Epidermal melanocyte (primary cell): ENCODE measurements at regions not wholly inside any gene's neighbourhood (a gene's known extent, or its start where the extent isn't known, plus 50 kb on each side); places are given as distances from the start of the nearest gene placed in this dataset.
"Not testable (repeated sequence)": the region's sequence is repeated elsewhere in the genome, so short reads cannot be mapped to it uniquely, and the experiment has no call there.

Source experiments
- DNase-seq: peaks from one replicate; pipeline ENCODE4 v3.0.0; 2011; ENCODE audit warnings: low spot score; ENCODE audit not compliant: insufficient read length

DNA sequence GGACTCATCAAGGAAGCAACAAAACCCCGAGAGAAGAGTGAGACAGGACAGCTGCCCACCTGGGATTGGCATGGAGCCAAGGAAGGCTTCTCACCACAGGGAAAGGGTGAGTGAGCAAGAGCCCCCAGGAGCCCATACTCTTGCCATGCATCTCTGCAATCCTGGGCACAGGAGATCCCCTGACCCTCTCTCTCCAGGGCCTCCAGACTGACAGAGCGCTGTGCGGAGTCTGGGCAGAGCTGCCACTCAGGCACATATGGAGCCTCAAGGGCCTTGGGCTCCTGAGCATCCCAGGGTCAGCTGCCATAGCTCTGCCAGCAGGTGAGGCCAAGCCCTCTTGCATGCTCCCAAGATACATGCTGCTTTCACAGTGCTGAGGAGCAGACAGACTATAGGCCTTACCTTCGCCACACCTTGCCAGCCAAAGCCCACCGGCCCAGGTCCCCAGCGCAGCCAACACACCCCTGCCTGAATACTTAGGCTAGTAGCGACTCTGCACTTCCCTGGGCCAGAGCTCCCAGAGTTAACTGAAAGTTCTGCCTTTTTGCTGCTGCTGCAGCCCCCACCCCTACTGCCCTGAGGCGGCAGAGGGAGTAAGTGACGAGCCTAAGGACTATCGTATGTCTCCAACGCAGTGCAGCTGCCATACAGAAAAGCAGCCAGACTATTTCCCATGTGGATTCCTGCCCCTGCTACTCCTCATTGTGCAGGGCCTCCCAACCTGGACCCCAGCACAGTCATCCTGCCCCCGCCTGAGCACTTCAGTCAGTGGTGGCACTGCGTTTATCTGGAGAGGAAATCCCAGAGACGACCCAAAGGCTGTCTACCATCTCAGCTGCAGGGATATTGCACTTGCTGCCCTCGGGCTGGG is 251.6 kb downstream of the SPATA31A6 start:
- not testable (repeated sequence) for DNase-seq

DNA sequence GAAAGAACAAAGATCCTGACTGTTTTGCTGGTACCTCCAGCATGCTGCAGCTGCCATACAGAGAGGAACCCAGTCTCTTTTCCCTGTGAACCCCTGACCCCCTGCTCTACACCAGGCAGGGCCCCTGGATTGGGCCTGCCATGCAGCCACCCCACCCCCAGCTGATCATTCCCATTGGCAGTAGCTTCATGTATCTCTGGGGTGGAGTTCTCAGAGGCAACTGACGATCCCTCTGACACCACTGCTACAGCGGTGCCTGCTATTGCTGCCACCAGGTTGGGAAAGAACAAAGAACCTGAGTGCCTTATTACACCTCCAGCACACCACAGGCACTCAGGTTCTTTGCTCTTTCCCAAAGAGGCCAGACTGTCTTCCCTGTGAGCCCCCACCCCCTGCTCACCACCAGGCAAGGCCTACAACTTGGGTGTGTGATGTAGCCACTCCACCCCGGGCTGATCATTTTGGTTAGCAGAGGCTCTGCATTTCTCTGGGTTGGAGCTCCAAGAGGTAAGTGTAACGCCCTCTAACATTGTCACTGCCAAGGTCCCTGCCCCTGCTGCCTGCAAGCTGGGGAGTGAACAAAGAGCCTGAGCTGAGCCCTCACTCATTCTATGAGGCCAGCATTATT is 252.4 kb downstream of the SPATA31A6 start:
- DNase-seq: not testable (repeated sequence)

GRCh38 chr9:42437057-42437759 is 253.7 kb downstream of the SPATA31A6 start:
- DNase-seq: not testable (repeated sequence)

- DNase-seq: not testable (repeated sequence)
Measured at GRCh38 chr9:42442680-42443079, 259.2 kb downstream of the SPATA31A6 start.

DNA sequence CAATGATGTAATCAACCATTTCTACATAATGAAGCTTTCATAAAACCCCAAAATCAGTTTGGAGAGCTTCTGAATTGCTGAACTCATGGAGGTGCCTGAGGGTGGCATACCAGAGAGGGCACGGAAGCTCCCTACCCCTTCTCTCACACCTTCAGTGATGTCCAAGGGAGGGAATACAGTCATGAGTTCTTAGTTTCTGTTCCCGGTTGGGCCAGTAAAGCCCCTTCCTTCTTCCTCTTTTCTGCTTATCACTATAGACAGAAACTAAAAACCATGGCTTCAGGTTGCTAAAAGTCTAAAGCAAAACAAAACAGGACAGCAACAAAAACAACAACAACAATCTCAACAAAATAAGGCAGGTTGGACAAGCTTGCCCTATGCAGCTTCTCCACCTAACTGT is 260.0 kb downstream of the SPATA31A6 start:
- not testable (repeated sequence) for DNase-seq

DNA sequence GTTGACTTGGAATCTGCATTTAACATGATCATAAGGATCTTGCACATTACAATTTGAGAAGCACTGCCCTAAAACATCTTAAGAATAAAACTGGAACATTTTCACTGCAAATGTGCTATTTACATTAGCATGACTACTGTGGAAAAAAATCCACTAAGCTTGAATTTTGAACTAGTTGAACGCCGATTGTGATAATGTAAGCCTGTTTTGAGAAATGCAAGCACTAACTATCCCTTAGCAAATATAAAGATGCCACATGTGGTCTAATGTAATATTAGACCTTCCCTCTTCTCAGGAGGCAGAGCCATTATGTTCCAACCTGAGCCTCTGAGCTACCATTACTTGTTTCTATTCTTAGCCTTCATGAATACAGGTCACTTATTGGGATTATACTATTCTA is 278.0 kb downstream of the SPATA31A6 start:
- DNase-seq: not testable (repeated sequence)

DNA sequence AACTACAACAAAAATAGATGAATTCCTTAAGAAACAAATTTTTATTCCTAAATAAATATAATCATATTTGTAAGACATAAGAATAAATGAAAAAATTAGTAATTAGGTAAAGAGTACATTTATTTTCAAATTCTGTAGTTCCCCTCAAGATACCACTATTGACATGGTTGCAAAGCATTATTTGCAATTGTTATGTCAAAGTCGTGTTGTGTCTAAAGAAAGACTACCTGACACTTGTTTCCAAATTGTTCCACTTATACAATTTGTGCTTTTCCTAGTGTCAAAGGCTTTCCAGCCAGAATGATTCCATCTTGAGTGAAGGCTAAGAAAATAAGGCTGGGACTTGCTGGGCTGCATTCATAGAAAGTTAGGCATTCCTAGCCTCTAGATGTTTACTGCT is 278.4 kb downstream of the SPATA31A6 start:
- DNase-seq: not testable (repeated sequence)

DNA sequence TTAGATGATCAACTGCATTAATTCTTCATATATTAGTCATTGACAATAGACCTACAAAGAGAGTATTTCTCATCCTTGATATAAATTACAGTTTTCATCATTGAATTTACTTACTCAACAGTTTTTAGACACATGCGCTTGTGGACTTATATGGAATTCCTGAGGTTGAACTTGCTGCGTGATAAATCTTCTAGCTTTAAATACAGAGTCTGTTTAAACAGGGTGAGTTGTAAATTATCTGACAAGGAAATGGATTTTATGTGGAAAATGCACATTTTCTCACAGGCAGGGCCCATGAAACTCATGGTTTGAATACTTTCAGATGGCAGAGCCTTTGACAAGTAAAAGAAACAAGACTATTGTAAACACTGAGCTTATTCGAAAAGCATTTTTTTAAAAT is 280.5 kb downstream of the SPATA31A6 start:
- not testable (repeated sequence) for DNase-seq

GRCh38 chr9:42470577-42470976 is 287.1 kb downstream of the SPATA31A6 start:
- peak; percentile 3 for DNase-seq

DNA sequence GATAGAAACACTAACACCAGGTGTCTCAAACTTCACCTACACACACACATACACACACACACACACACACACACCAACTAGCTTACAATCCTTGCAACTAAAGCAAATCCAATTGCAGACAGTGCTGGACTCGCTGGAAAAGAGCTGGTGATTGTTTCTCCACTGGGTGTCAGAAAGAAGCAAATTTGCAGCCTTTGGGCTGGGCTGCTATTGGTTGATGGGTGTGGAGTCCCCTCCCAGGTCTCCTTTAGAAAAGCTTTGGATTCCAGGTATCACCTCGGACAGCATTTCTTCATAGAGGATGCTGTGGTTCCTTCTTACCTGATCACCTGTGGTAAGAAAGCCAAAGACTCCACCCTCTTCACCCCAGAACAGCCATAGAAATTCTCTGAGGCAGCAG is 307.5 kb downstream of the SPATA31A6 start:
- not testable (repeated sequence) for DNase-seq

DNA sequence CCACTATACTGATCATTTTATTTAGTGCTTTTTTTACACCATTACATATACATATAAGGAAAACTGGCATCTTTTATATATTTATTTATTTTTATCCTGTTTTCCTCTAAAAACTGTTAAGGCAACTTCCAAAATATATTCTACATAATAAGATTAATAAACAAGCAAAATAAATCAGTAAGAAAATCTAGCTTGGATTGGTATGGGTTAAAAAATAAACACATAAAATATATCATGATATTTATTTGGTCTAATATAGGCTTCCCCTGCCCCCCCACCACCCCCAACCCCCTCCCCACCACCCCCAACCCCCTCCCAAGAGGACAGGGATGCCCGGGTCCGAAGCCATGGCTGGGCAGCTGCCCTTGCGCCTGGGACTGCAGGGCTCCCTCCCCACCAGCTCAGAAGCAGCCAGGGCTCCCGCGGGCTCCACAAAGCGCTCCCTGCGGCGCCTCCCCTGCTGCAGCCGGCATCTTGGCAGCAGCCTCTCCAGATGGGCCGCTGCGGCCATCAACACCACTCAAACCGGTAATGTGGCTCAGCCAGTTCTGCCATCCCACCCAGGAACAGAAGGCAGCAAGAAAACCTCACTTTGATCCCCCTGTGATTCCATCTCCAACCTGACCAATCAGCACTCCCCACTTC is 319.3 kb downstream of the SPATA31A6 start:
- not testable (repeated sequence) for DNase-seq

DNA sequence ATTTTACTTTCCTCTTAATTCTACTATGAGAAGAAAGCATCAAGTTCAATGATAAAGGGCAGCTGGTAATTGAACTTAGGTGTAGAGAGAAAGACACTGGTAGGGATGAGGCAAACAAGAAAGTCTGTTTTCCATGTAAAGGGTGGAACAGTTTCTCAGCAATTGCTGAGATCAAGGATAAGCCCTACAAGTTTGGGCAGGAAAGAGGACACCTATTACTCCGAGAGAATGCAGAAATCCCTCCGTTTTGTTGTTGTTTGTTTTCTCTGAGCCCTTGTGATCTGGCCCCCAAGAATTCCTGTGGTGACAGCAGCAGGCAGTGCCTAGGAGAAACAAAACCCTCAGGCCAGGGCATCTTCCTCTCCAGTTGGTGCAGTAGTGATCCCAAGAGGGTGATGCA is 324.7 kb downstream of the SPATA31A6 start:
- DNase-seq: not testable (repeated sequence)

DNA sequence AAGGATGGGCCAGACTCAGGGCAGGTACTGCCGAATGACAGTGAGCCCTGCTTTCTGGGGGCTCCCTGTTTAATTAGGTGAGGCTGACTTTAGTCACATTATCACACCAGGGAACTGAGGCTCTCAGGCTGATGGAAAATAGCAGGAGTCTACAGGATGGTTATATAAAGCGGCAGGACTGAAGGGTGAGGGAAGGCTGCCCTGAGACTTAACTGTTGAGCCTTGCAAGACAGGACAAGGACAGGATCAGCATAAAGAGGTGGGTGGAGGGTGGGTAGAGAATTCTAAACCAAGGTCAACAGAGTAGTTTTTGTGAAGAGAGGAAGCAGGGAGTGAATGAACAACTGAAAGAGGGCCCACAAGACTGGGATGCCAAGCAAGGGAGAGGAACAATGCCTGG is 330.1 kb downstream of the SPATA31A6 start:
- not testable (repeated sequence) for DNase-seq

- DNase-seq: not testable (repeated sequence)
Measured at GRCh38 chr9:42534325-42534983, 351.0 kb downstream of the SPATA31A6 start.

DNA sequence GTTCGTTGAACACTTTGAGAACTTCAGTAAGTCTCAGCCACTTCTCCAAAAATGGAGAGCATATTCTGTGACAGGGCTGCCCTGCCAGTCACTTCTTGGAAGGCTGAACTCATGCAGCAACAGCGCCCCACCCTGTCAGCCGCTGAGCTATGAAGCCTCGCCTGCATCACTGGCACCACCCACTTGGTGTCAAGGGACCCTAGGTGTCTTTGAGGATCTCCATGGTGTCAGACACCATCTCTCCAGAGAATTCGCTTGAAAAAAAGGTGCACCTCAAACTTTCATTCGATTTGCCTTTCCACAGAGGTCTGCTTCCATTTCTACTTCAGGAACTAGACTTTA is 351.5 kb downstream of the SPATA31A6 start:
- DNase-seq: not testable (repeated sequence)

DNA sequence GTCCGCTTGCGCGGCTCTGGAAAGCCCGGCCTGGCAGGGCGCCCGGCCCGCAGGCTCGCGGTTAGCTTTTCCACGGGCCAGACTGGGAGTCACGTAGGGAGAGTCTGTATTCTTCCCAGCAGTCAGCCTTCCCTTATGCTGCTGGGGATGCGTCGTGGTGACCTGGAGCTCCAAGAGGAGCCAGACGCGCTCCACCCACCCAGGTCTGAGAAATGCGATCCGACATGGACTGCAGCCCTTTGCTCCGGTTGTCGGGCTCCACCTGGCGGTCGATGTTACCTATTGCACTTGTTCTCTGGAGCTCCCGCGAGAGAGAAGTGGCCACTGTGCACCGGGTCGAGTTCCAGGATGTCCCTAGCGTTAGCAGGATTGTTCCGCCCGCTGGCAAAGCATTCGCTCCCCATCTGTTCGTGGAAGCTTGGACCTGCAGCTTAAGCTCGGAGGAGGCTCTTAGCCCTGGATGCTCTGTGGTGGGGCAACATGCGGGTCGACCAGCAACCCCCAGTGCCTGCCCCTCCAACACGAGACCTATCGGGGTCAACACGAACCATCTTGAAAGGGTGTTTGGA is 367.4 kb downstream of the SPATA31A6 start:
- not testable (repeated sequence) for DNase-seq

DNA sequence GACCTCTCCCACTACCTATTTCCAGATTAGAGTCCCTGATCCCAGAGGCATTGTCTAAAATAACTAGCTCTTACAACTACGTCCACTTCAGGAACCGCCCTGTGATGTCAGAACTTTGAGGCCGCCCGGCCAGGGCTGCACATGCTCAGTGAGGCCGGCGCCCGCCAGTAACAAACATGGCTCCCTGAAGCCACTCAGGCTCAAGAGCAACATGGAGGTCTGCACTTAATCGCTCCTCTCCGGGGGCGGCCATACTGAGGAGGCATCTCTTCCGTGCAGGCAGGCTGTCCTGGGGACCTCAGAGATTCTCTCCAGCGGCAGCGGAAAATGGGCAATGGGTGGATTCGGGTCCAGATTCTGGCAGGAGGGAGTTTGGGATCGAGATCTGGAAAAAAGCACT is 385.1 kb downstream of the SPATA31A6 start:
- DNase-seq: not testable (repeated sequence)

DNA sequence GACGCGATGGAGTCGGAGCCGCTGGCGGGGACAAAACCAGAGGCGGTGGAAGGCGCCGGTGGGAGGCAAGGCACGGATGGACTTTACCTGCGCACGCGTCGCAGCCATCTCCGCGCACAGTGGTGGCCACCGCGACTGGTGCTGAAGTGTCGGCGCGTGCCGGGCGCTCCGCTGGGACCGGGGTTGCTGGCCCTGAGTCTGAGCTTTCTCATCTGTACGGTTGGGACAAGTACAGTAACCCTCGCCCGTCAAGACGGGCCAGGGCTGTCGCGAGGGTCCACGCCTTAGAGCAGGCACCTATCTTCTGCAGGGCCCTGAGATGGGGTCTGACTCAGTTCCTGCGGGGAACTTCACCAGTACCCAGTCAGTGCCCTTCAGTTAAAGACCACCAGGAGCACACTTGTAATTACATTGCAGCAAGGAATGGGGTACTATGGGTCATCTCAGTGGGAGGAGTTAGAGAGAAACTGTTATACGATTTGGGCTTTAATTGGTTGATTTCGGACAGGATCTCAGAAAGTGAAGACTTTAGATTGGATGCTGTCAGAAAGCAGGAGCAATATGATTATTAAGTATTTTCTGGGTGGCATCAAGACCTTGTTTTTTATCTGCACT is 385.6 kb downstream of the SPATA31A6 start:
- not testable (repeated sequence) for DNase-seq

- not testable (repeated sequence) for DNase-seq
Measured at GRCh38 chr9:42577851-42578250, 394.4 kb downstream of the SPATA31A6 start.
